ENCODE measurements at regions not wholly inside any gene's neighbourhood (a gene's known extent, or its start where the extent isn't known, plus 50 kb on each side); places are given as distances from the start of the nearest gene placed in this dataset.
"Not testable (repeated sequence)": the region's sequence is repeated elsewhere in the genome, so short reads cannot be mapped to it uniquely, and the experiment has no call there.

DNA sequence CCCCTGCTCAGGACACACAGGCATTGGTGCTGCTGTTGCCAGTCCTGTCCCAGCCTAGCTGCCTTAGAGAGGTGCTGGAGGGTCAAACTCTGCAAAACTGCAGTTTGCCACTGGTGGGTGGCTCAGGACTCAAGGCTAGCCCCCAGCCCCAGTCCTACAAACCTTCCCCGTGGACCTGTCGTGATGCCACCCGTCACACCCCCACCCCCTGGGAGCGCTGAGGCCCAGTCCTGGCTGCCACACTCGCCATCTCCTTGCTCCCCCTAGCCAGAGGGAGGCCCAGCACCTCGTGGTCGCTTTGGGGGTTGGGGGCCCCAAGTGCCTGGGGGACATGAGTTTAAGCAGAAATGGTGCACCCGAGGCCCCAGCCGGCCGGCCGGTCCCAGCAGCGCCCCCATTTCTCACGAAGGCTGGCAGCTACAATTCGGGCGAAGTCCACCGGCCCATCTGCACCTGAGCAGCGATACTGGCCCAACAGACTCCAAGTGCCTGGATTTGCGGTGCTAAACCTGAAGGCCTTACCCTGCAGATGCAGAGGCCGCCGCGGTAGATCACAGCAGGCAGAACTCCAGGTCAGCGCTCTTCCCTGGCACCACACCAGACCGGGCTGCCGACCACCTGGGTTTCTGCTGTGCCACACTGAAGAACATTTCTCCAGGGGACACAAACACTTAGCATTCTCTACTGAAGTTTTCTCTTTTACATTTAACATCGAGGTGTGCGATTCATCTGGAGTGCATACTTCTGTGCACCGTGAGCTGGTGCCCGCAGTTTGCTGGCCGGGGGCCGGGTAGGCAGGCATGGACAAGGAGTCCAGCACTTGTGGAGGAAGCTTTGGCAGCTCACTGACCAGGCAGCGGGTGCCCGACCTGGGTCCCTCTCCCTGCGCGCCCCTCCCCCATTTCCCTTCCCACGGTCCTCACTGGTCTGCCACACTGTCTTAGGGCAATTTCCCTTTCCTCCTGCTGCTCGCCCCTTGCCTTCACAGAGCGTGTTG, 130.0 kb downstream of the KCNJ12 start:
- H3K9me3 Mint-ChIP-seq = no peaks in the 10 kb centered on the region
- H2BK15ac ChIP-seq (ENCODE audit: low read depth, low read length) = no peak overlapping the region
- H2BK120ac ChIP-seq (ENCODE audit: low read depth, low read length, poor library complexity, severe bottlenecking) = no peak overlapping the region
- H3K4me2 ChIP-seq (ENCODE audit: insufficient read depth, insufficient read length, low read length) = no peak overlapping the region
- TF ChIP-seq, protein P1, sequence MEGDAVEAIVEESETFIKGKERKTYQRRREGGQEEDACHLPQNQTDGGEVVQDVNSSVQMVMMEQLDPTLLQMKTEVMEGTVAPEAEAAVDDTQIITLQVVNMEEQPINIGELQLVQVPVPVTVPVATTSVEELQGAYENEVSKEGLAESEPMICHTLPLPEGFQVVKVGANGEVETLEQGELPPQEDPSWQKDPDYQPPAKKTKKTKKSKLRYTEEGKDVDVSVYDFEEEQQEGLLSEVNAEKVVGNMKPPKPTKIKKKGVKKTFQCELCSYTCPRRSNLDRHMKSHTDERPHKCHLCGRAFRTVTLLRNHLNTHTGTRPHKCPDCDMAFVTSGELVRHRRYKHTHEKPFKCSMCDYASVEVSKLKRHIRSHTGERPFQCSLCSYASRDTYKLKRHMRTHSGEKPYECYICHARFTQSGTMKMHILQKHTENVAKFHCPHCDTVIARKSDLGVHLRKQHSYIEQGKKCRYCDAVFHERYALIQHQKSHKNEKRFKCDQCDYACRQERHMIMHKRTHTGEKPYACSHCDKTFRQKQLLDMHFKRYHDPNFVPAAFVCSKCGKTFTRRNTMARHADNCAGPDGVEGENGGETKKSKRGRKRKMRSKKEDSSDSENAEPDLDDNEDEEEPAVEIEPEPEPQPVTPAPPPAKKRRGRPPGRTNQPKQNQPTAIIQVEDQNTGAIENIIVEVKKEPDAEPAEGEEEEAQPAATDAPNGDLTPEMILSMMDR (conservative IDR thresholded peaks at IDR 0.05) = no peak
- no peaks in the 10 kb centered on the region; a peak in 1 of 7 replicates for H3K36me3 Mint-ChIP-seq (ENCODE audit: insufficient read depth in 1 of 3, low read depth in 3 of 3)
- no peaks in the 10 kb centered on the region for H4K20me1 ChIP-seq (ENCODE audit: control insufficient read depth, insufficient read depth, insufficient read length)
- H3K9me3 ChIP-seq (ENCODE audit: control insufficient read depth, low read depth, low read length) = no peaks in the 10 kb centered on the region
- H3K79me2 ChIP-seq (ENCODE audit: insufficient read depth, low read length) = no peaks in the 10 kb centered on the region
- H3K4ac ChIP-seq (ENCODE audit: low read depth, low read length) = no peak overlapping the region
- no CpG with 5 or more reads among the region's 37 CpGs for WGBS (ENCODE audit: extremely low coverage, insufficient read length, low lambda C conversion rate)
- no peak overlapping the region for H2BK5ac ChIP-seq (ENCODE audit: insufficient read length, low read length)
- H4K5ac ChIP-seq (ENCODE audit: insufficient read length, low read depth, low read length) = no peak overlapping the region
- no peak overlapping the region for H3K27ac ChIP-seq (ENCODE audit: insufficient read length, low read depth, low read length)
- H3K27me3 ChIP-seq (ENCODE audit: insufficient read depth, low read length) = no peaks in the 10 kb centered on the region; the same call in 1 of the 2 replicates
- H3K4me1 ChIP-seq (ENCODE audit: insufficient read depth, low read length) = no peaks in the 10 kb centered on the region
- H2AFZ ChIP-seq (ENCODE audit: low read length) = no peak overlapping the region
- H3K27ac Mint-ChIP-seq = no peak overlapping the region; a peak in 1 of 7 replicates
- no peak overlapping the region for H3K56ac ChIP-seq (ENCODE audit: insufficient read length, low read depth, low read length)
- no peak overlapping the region for H2BK12ac ChIP-seq (ENCODE audit: insufficient read length, low read depth, low read length)
- H3K18ac ChIP-seq (ENCODE audit: insufficient read length, low read depth, low read length) = no peak overlapping the region
- H3K4me3 Mint-ChIP-seq = no peak overlapping the region
- H3T11ph ChIP-seq (ENCODE audit: low read length) = no peak overlapping the region
- peaks cover 12% of the 10 kb centered on the region in 2 experiments for H3K4me1 Mint-ChIP-seq
- H2AK5ac ChIP-seq (ENCODE audit: insufficient read length, low read length) = no peak overlapping the region
- H3K23ac ChIP-seq (ENCODE audit: insufficient read length, low read depth, low read length) = no peak overlapping the region
- no peak overlapping the region for H3K14ac ChIP-seq (ENCODE audit: insufficient read depth, low read length)
- no peak overlapping the region for H4K8ac ChIP-seq (replicated peaks; ENCODE audit: insufficient read length, low read depth, low read length)
- DNase-seq = no peak
- peaks cover 21% of the 10 kb centered on the region for H3K27me3 Mint-ChIP-seq (ENCODE audit: low read depth)
- no peak overlapping the region for H3K9ac ChIP-seq (ENCODE audit: extremely low read depth, insufficient read length, low read length)
- no peak overlapping the region for H2BK20ac ChIP-seq (ENCODE audit: low read depth, low read length, poor library complexity, severe bottlenecking)
- no peak overlapping the region for H4K91ac ChIP-seq (ENCODE audit: insufficient read length, low read depth, low read length)
- no peaks in the 10 kb centered on the region for H3K23me2 ChIP-seq (ENCODE audit: insufficient read length, low read depth, low read length, poor library complexity, severe bottlenecking)
- no peaks in the 10 kb centered on the region for H3K79me1 ChIP-seq (ENCODE audit: insufficient read depth, low read depth, low read length, poor library complexity, severe bottlenecking)

DNA sequence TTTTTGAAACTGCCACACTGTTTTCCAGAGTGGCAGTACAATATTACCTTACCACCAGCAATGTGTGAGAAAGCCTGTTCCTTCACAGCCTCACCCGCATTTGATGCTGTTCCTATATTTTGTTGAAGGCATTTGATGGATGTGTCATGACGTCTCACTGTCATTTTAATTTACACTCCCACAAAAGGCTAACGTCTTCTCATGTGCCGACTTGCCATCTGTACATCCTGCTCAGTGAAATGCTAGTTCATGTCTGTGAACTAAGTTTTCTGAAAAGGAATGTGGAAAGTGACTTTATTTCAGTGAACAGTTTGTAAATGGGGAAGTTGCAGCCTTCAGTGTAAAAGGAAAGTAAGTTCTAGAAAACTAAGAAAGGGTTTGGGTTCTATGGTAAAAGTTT, 131.6 kb downstream of the KCNJ12 start:
- no CpG with 5 or more reads among the region's 4 CpGs for WGBS (ENCODE audit: extremely low coverage, insufficient read length, low lambda C conversion rate)
- H3K4me1 Mint-ChIP-seq = peaks cover 15 to 17% of the 10 kb centered on the region in 2 experiments
- not testable (repeated sequence) for H3K4me3 Mint-ChIP-seq

More for the DNA sequence above, 131.6 kb downstream of the KCNJ12 start:
- not testable (repeated sequence) for H3K9ac ChIP-seq (ENCODE audit: extremely low read depth, insufficient read length, low read length); H3K27ac Mint-ChIP-seq; H3K36me3 Mint-ChIP-seq (ENCODE audit: insufficient read depth in 1 of 3, low read depth in 3 of 3); H3K9me3 ChIP-seq (ENCODE audit: control insufficient read depth, low read depth, low read length); H3K18ac ChIP-seq (ENCODE audit: insufficient read length, low read depth, low read length); H2BK5ac ChIP-seq (ENCODE audit: insufficient read length, low read length); H3K23ac ChIP-seq (ENCODE audit: insufficient read length, low read depth, low read length); H2AFZ ChIP-seq (ENCODE audit: low read length); H3K4me1 ChIP-seq (ENCODE audit: insufficient read depth, low read length); DNase-seq; H3K9me3 Mint-ChIP-seq; H4K20me1 ChIP-seq (ENCODE audit: control insufficient read depth, insufficient read depth, insufficient read length); H4K8ac ChIP-seq (replicated peaks; ENCODE audit: insufficient read length, low read depth, low read length); H2BK120ac ChIP-seq (ENCODE audit: low read depth, low read length, poor library complexity, severe bottlenecking); H3K27ac ChIP-seq (ENCODE audit: insufficient read length, low read depth, low read length); H3K79me1 ChIP-seq (ENCODE audit: insufficient read depth, low read depth, low read length, poor library complexity, severe bottlenecking); H2BK15ac ChIP-seq (ENCODE audit: low read depth, low read length); H2BK12ac ChIP-seq (ENCODE audit: insufficient read length, low read depth, low read length); H3K4ac ChIP-seq (ENCODE audit: low read depth, low read length); H3K4me2 ChIP-seq (ENCODE audit: insufficient read depth, insufficient read length, low read length); H3K27me3 ChIP-seq (ENCODE audit: insufficient read depth, low read length); H3K23me2 ChIP-seq (ENCODE audit: insufficient read length, low read depth, low read length, poor library complexity, severe bottlenecking); H2AK5ac ChIP-seq (ENCODE audit: insufficient read length, low read length); H3K14ac ChIP-seq (ENCODE audit: insufficient read depth, low read length); H4K91ac ChIP-seq (ENCODE audit: insufficient read length, low read depth, low read length); H3K79me2 ChIP-seq (ENCODE audit: insufficient read depth, low read length); H2BK20ac ChIP-seq (ENCODE audit: low read depth, low read length, poor library complexity, severe bottlenecking); H3K56ac ChIP-seq (ENCODE audit: insufficient read length, low read depth, low read length); H4K5ac ChIP-seq (ENCODE audit: insufficient read length, low read depth, low read length); H3T11ph ChIP-seq (ENCODE audit: low read length)
- peaks cover 36% of the 10 kb centered on the region for H3K27me3 Mint-ChIP-seq (ENCODE audit: low read depth)

All from H9 (cell line).